ENCODE measurements at regions not wholly inside any gene's neighbourhood (a gene's known extent, or its start where the extent isn't known, plus 50 kb on each side); places are given as distances from the start of the nearest gene placed in this dataset.

GRCh38 chr12:127388985-127389384 lies 878.0 kb upstream of the TMEM132C start:
- H4K20me1 ChIP-seq (replicated peaks; ENCODE audit: control insufficient read depth, extremely low read depth, insufficient read depth, low read length), result no peaks in the 10 kb centered on the region
- no peak overlapping the region for H3K9ac ChIP-seq (replicated peaks; ENCODE audit: extremely low read depth, insufficient read depth, low read length)
- no peak overlapping the region for H3K4me2 ChIP-seq (ENCODE audit: insufficient read depth, low read length)
- H3K27ac ChIP-seq (ENCODE audit: insufficient read depth, low read depth, low read length), result no peak overlapping the region
- no peak for TF ChIP-seq POLR2AphosphoS5 (IDR thresholded peaks at IDR 0.05; ENCODE audit: insufficient read depth, low read depth, low read length)
- no peak for TF ChIP-seq EZH2 (IDR thresholded peaks at IDR 0.05; ENCODE audit: borderline replicate concordance, low read depth, low read length, severe bottlenecking)
- no peak for TF ChIP-seq GATA2 (IDR thresholded peaks at IDR 0.05; ENCODE audit: insufficient read depth, insufficient read length, low read depth, low read length)
- TF ChIP-seq MYC (IDR thresholded peaks at IDR 0.05; ENCODE audit: low read depth, low read length), result no peak
- H3K36me3 ChIP-seq (ENCODE audit: control insufficient read depth in 2 of 2, extremely low read depth in 1 of 2, insufficient read depth in 2 of 2, low read length in 2 of 2), result no peaks in the 10 kb centered on the region
- no peaks in the 10 kb centered on the region for H3K79me2 ChIP-seq (ENCODE audit: control insufficient read depth, insufficient read depth, low read length)
- no peaks in the 10 kb centered on the region for H3K9me1 ChIP-seq (replicated peaks; ENCODE audit: control insufficient read depth, extremely low read depth, insufficient read depth, low read length)
- BruUV-seq (replicated peaks), result no TSS peak
- dilution Hi-C loops (cut with MboI; ENCODE audit: extremely low pct_ligation_motif_present, low sequenced_read_pairs), result no loop called here
- POLR2A ChIA-PET, result no interaction called here
- H2AFZ ChIP-seq (ENCODE audit: low read depth, low read length), result no peak overlapping the region
- H3K9me3 ChIP-seq (replicated peaks; ENCODE audit: control insufficient read depth, insufficient read depth, low read length), result peaks cover 7% of the 10 kb centered on the region
- H3K27me3 ChIP-seq (ENCODE audit: control insufficient read depth in 2 of 2, insufficient read depth in 2 of 2, low read length in 2 of 2), result no peaks in the 10 kb centered on the region
- no peak overlapping the region for H3K4me3 ChIP-seq (replicated peaks in 1 of 3; ENCODE audit: insufficient read depth in 1 of 3, low read depth in 1 of 3, low read length in 3 of 3)
- intact Hi-C loops (cut with micrococcal nuclease), result no loop called here
- CTCF ChIA-PET, result no interaction called here
- no peaks in the 10 kb centered on the region for H3K4me1 ChIP-seq (ENCODE audit: control insufficient read depth, extremely low read depth, insufficient read depth, low read length)
- FAIRE-seq (no peak), DNase-seq (ENCODE audit: low read depth, low spot score) (no peak)

- Histone ChIP-seq H3K9me1 (replicated peaks; ENCODE audit: control insufficient read depth, extremely low read depth, insufficient read depth, low read length) (no peaks in the 10 kb centered on the region), H3K9me3 (replicated peaks; ENCODE audit: control insufficient read depth, insufficient read depth, low read length) (peaks cover 8% of the 10 kb centered on the region), H3K4me1 (ENCODE audit: control insufficient read depth, extremely low read depth, insufficient read depth, low read length) (no peaks in the 10 kb centered on the region), H3K4me2 (ENCODE audit: insufficient read depth, low read length) (no peak overlapping the region), H4K20me1 (replicated peaks; ENCODE audit: control insufficient read depth, extremely low read depth, insufficient read depth, low read length) (no peaks in the 10 kb centered on the region), H3K4me3 (replicated peaks in 1 of 3; ENCODE audit: insufficient read depth in 1 of 3, low read depth in 1 of 3, low read length in 3 of 3) (no peak overlapping the region), H2AFZ (ENCODE audit: low read depth, low read length) (no peak overlapping the region), H3K9ac (replicated peaks; ENCODE audit: extremely low read depth, insufficient read depth, low read length) (no peak overlapping the region), H3K27ac (ENCODE audit: insufficient read depth, low read depth, low read length) (no peak overlapping the region), H3K27me3 (ENCODE audit: control insufficient read depth in 2 of 2, insufficient read depth in 2 of 2, low read length in 2 of 2) (no peaks in the 10 kb centered on the region), H3K36me3 (ENCODE audit: control insufficient read depth in 2 of 2, extremely low read depth in 1 of 2, insufficient read depth in 2 of 2, low read length in 2 of 2) (no peaks in the 10 kb centered on the region), H3K79me2 (ENCODE audit: control insufficient read depth, insufficient read depth, low read length) (no peaks in the 10 kb centered on the region)
- TF ChIP-seq JUN (IDR thresholded peaks at IDR 0.05; ENCODE audit: borderline replicate concordance, insufficient read depth, insufficient read length, low read depth), result no peak
- TF ChIP-seq POLR2AphosphoS5 (IDR thresholded peaks at IDR 0.05; ENCODE audit: insufficient read depth, low read depth, low read length), result no peak
- TF ChIP-seq MAX (IDR thresholded peaks at IDR 0.05; ENCODE audit: insufficient read depth, insufficient read length), result no peak
- TF ChIP-seq POLR2A (IDR thresholded peaks at IDR 0.05; ENCODE audit: low read depth, low read length), result no peak
- TF ChIP-seq FOS (IDR thresholded peaks at IDR 0.05; ENCODE audit: borderline replicate concordance, insufficient read depth, low read length), result no peak
- TF ChIP-seq GATA2 (IDR thresholded peaks at IDR 0.05; ENCODE audit: insufficient read depth, insufficient read length, low read depth, low read length), result no peak
- no peak for TF ChIP-seq MYC (IDR thresholded peaks at IDR 0.05; ENCODE audit: low read depth, low read length)
- no peak for TF ChIP-seq CTCF (IDR thresholded peaks at IDR 0.05; ENCODE audit: extremely low read depth in 1 of 2, insufficient read depth in 1 of 2, low read depth in 1 of 2, low read length in 2 of 2)
- TF ChIP-seq EZH2 (IDR thresholded peaks at IDR 0.05; ENCODE audit: borderline replicate concordance, low read depth, low read length, severe bottlenecking), result no peak
- intact Hi-C loops (cut with micrococcal nuclease) (no loop called here), dilution Hi-C loops (cut with MboI; ENCODE audit: extremely low pct_ligation_motif_present, low sequenced_read_pairs) (no loop called here)
- ChIA-PET CTCF (no interaction called here), POLR2A (no interaction called here)
- DNase-seq (ENCODE audit: low read depth, low spot score) (no peak), FAIRE-seq (no peak)
- BruUV-seq (replicated peaks), result no TSS peak
Measured at GRCh38 chr12:127389923-127390322, 877.0 kb upstream of the TMEM132C start.

Measured in endothelial cell of umbilical vein (primary cell).